SK-N-SH (cell line): ENCODE measurements at regions not wholly inside any gene's neighbourhood (a gene's known extent, or its start where the extent isn't known, plus 50 kb on each side); places are given as distances from the start of the nearest gene placed in this dataset.

Experiments
- CTCF ChIA-PET: fragments of 300-600, 350-600 bp; formaldehyde crosslinking; extraction: SDS; loops from one replicate; lab custom pipeline; 2021; lab: Yijun Ruan, JAX
- POLR2A ChIA-PET: fragments of 350-600 bp; sonication (Branson Sonifier 250); formaldehyde crosslinking; extraction: SDS; loops from one replicate; lab custom pipeline; 2020; ENCODE audit warnings: antibody characterized with exemption, inconsistent platforms; lab: Yijun Ruan, JAX
- DNase-seq: peaks from one replicate; pipeline ENCODE4 v3.0.0; 2012
- H2AFZ ChIP-seq: fragments of 200-600 bp; sonication (generic); 2 replicates; pipeline ENCODE4 v1.8.1; 2016; ENCODE audit warnings: antibody characterized with exemption, mild to moderate bottlenecking, low read depth
- H3F3A ChIP-seq: fragments of 200-600 bp; sonication (generic); replicated peaks from 2 replicates; pipeline ENCODE3; 2016; ENCODE audit warnings: antibody characterized with exemption, mild to moderate bottlenecking; ENCODE audit not compliant: insufficient read depth
- H3K27ac ChIP-seq, 2 experiments: fragments of 200-500 bp in 1 of 2; fragments of 200-600 bp in 1 of 2; sonication (Bioruptor generic) in 1 of 2; sonication (generic), shearing (Covaris generic) in 1 of 2; 2 replicates each; pipeline versions ENCODE4 v1.5.1 to v1.6.1; 2014 to 2016; ENCODE audit warnings: low read depth in 2 of 2, inconsistent platforms in 1 of 2, low read length in 1 of 2, mild to moderate bottlenecking in 1 of 2, mixed read lengths in 1 of 2
- H3K27me3 ChIP-seq: fragments of 200-600 bp; sonication (generic), shearing (Covaris generic); 2 replicates; pipeline ENCODE4 v1.6.1; 2016; ENCODE audit warnings: mixed run types; ENCODE audit not compliant: insufficient read depth
- H3K36me3 ChIP-seq, 2 experiments: fragments of 200-500 bp in 1 of 2; fragments of 200-600 bp in 1 of 2; sonication (Bioruptor generic) in 1 of 2; sonication (generic) in 1 of 2; replicated peaks in 1 of 2; 2 replicates each; pipeline versions ENCODE3 to v1.5.1; 2014 to 2016; ENCODE audit warnings: low read length in 1 of 2, mild to moderate bottlenecking in 1 of 2; ENCODE audit not compliant: insufficient read depth in 2 of 2, control insufficient read depth in 1 of 2
- H3K4me1 ChIP-seq, 2 experiments: fragments of 200-500 bp in 1 of 2; fragments of 200-600 bp in 1 of 2; sonication (Bioruptor generic) in 1 of 2; sonication (generic), shearing (Covaris generic) in 1 of 2; 2 replicates each; pipeline versions ENCODE4 v1.5.1 to v1.6.1; 2014 to 2016; ENCODE audit warnings: low read depth in 1 of 2, low read length in 1 of 2, mixed run types in 1 of 2; ENCODE audit not compliant: insufficient read depth in 2 of 2, control insufficient read depth in 1 of 2
- H3K4me2 ChIP-seq: fragments of 200-600 bp; sonication (generic), shearing (Covaris generic); 2 replicates; pipeline ENCODE4 v1.6.1; 2017; ENCODE audit warnings: mixed run types
- H3K4me3 ChIP-seq, 2 experiments: fragments of 200-500 bp in 1 of 2; fragments of 200-600 bp in 1 of 2; sonication (Bioruptor generic) in 1 of 2; sonication (generic), shearing (Covaris generic) in 1 of 2; 2 replicates each; pipeline versions ENCODE4 v1.5.1 to v1.8.1; 2014 to 2016; ENCODE audit warnings: low read depth in 2 of 2, inconsistent platforms in 1 of 2, low read length in 1 of 2, mild to moderate bottlenecking in 1 of 2, mixed read lengths in 1 of 2, moderate library complexity in 1 of 2
- H3K79me2 ChIP-seq: fragments of 200-600 bp; sonication (generic); 2 replicates; pipeline ENCODE4 v1.8.1; 2017; ENCODE audit warnings: mild to moderate bottlenecking; ENCODE audit not compliant: insufficient read depth
- H3K9ac ChIP-seq: fragments of 200-600 bp; sonication (generic); 2 replicates; pipeline ENCODE4 v1.6.1; 2017; ENCODE audit warnings: mixed run types
- H3K9me2 ChIP-seq: fragments of 200-600 bp; sonication (generic); 2 replicates; pipeline ENCODE4 v1.6.1; 2017; ENCODE audit warnings: mixed run types
- H3K9me3 ChIP-seq: fragments of 200-600 bp; sonication (generic); 2 replicates; pipeline ENCODE4 v1.6.1; 2017; ENCODE audit warnings: mixed run types, mild to moderate bottlenecking, moderate library complexity
- H4K20me1 ChIP-seq: fragments of 200-600 bp; sonication (generic); 2 replicates; pipeline ENCODE4 v1.6.1; 2017; ENCODE audit warnings: mild to moderate bottlenecking, mixed run types; ENCODE audit not compliant: insufficient read depth
- CHD2 ChIP-seq: fragments of 150-350 bp; IDR thresholded peaks from 2 replicates; pipeline ENCODE4 v1.6.1; 2018; ENCODE audit warnings: low read length; ENCODE audit not compliant: partially characterized antibody
- ELF1 ChIP-seq: IDR thresholded peaks from 2 replicates; pipeline ENCODE4 v1.4.0; 2012
- EZH2phosphoT487 ChIP-seq: fragments of 200-600 bp; sonication (generic); IDR thresholded peaks from 2 replicates; pipeline ENCODE4 v1.6.1; 2017; ENCODE audit warnings: low read depth, mixed run types, mild to moderate bottlenecking, antibody characterized with exemption, moderate library complexity, borderline replicate concordance
- MAX ChIP-seq: IDR thresholded peaks from 2 replicates; pipeline ENCODE4 v1.4.0; 2012; ENCODE audit warnings: low read depth
- MEF2A ChIP-seq: IDR thresholded peaks from 2 replicates; pipeline ENCODE4 v1.4.0; 2012; ENCODE audit warnings: low read depth, borderline replicate concordance
- MXI1 ChIP-seq: IDR thresholded peaks from 2 replicates; pipeline ENCODE4 v1.6.1; 2012; ENCODE audit warnings: mild to moderate bottlenecking, low read depth, low read length, improper control_type of control experiment
- NRF1 ChIP-seq: IDR thresholded peaks from 2 replicates; pipeline ENCODE4 v1.6.1; 2012; ENCODE audit warnings: low read depth, mild to moderate bottlenecking, low read length
- POLR2AphosphoS5 ChIP-seq: IDR thresholded peaks from 2 replicates; pipeline ENCODE4 v1.6.1; 2012; ENCODE audit warnings: low read depth, low read length
- RAD21 ChIP-seq: IDR thresholded peaks from 2 replicates; pipeline ENCODE4 v1.6.1; 2012; ENCODE audit warnings: mild to moderate bottlenecking, low read length
- REST ChIP-seq: IDR thresholded peaks from 2 replicates; pipeline ENCODE4 v1.6.1; 2012; ENCODE audit warnings: mild to moderate bottlenecking, low read depth, low read length, moderate library complexity
- RXRA ChIP-seq: IDR thresholded peaks from 2 replicates; pipeline ENCODE4 v1.4.0; 2012; ENCODE audit warnings: low read depth, mild to moderate bottlenecking, borderline replicate concordance
- SMC3 ChIP-seq: IDR thresholded peaks from 2 replicates; pipeline ENCODE4 v1.6.1; 2012; ENCODE audit warnings: low read depth, low read length, improper control_type of control experiment
- WGBS: methylation state at CpG from one replicate; pipeline ENCODE4 v1.1.6; 2017; ENCODE audit warnings: low lambda C conversion rate; 5-methylcytosine and 5-hydroxymethylcytosine counted together
- TF ChIP-seq, protein P1 (sequence below): IDR thresholded peaks from 2 replicates; pipeline ENCODE4; 2012
- TF ChIP-seq, protein P2 (sequence below): fragments of 150-350 bp; IDR thresholded peaks from 2 replicates; pipeline ENCODE4 v1.6.1; 2017; ENCODE audit warnings: antibody characterized with exemption, low read length, low read depth, borderline replicate concordance

GRCh38 chr12:63445224-63445880 lies 222.9 kb downstream of the DPY19L2 start:
- H2AFZ ChIP-seq, result no peak overlapping the region
- ChIA-PET CTCF (interaction anchor here (0.6 to 0.8 kb wide), 2 partner anchors 15 to 212 kb away, joined by 3 to 4 read pairs; no protein-coding TSS in a partner anchor), POLR2A (interaction anchor here (0.6 kb wide), 1 partner anchor 184 kb away, joined by 3 read pairs; no protein-coding TSS in a partner anchor)
- no peaks in the 10 kb centered on the region for H3K79me2 ChIP-seq
- H3K36me3 ChIP-seq, result no peaks in the 10 kb centered on the region
- H3K27me3 ChIP-seq, result no peaks in the 10 kb centered on the region
- H3F3A ChIP-seq, result no peaks in the 10 kb centered on the region
- no peak overlapping the region for H3K27ac ChIP-seq
- no peak overlapping the region for H3K4me2 ChIP-seq
- H3K9me2 ChIP-seq, result no peaks in the 10 kb centered on the region; the same call in 1 of the 2 replicates
- TF ChIP-seq POLR2AphosphoS5 (no peak), RAD21 (no peak), ELF1 (no peak), MXI1 (no peak), NRF1 (no peak), SMC3 (no peak), REST (no peak), CHD2 (no peak), MEF2A (no peak), MAX (no peak), EZH2phosphoT487 (no peak), RXRA (no peak)
- TF ChIP-seq, protein P1, sequence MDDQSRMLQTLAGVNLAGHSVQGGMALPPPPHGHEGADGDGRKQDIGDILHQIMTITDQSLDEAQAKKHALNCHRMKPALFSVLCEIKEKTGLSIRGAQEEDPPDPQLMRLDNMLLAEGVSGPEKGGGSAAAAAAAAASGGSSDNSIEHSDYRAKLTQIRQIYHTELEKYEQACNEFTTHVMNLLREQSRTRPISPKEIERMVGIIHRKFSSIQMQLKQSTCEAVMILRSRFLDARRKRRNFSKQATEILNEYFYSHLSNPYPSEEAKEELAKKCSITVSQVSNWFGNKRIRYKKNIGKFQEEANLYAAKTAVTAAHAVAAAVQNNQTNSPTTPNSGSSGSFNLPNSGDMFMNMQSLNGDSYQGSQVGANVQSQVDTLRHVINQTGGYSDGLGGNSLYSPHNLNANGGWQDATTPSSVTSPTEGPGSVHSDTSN, result no peak
- TF ChIP-seq, protein P2, sequence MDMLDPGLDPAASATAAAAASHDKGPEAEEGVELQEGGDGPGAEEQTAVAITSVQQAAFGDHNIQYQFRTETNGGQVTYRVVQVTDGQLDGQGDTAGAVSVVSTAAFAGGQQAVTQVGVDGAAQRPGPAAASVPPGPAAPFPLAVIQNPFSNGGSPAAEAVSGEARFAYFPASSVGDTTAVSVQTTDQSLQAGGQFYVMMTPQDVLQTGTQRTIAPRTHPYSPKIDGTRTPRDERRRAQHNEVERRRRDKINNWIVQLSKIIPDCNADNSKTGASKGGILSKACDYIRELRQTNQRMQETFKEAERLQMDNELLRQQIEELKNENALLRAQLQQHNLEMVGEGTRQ, result no peak
- no peak for DNase-seq
- H4K20me1 ChIP-seq, result no peaks in the 10 kb centered on the region
- 0% methylated on average over 3 of the region's 3 CpGs for WGBS
- no peak overlapping the region for H3K4me3 ChIP-seq
- no peak overlapping the region for H3K9ac ChIP-seq
- H3K9me3 ChIP-seq, result no peaks in the 10 kb centered on the region
- no peaks in the 10 kb centered on the region for H3K4me1 ChIP-seq
